Activated naive CD8-positive, alpha-beta T cell (primary cell): ENCODE measurements at regions not wholly inside any gene's neighbourhood (a gene's known extent, or its start where the extent isn't known, plus 50 kb on each side); places are given as distances from the start of the nearest gene placed in this dataset.
"Not testable (repeated sequence)": the region's sequence is repeated elsewhere in the genome, so short reads cannot be mapped to it uniquely, and the experiment has no call there.

Experiments used
- H3K27ac Mint-ChIP-seq: one replicate; pipeline ENCODE4 v1.8.0; 2021; ENCODE audit warnings: mixed read lengths
- H3K27me3 Mint-ChIP-seq: one replicate; pipeline ENCODE4 v1.8.0; 2021; ENCODE audit warnings: mixed read lengths
- H3K36me3 Mint-ChIP-seq: one replicate; pipeline ENCODE4 v1.8.0; 2021; ENCODE audit warnings: mixed read lengths
- H3K4me1 Mint-ChIP-seq: one replicate; pipeline ENCODE4 v1.8.0; 2021; ENCODE audit warnings: low read depth, mixed read lengths
- H3K4me3 Mint-ChIP-seq: one replicate; pipeline ENCODE4 v1.8.0; 2021; ENCODE audit warnings: mild to moderate bottlenecking, mixed read lengths
- H3K9me3 Mint-ChIP-seq: one replicate; pipeline ENCODE4 v1.8.0; 2021; ENCODE audit warnings: low read depth, mixed read lengths

DNA sequence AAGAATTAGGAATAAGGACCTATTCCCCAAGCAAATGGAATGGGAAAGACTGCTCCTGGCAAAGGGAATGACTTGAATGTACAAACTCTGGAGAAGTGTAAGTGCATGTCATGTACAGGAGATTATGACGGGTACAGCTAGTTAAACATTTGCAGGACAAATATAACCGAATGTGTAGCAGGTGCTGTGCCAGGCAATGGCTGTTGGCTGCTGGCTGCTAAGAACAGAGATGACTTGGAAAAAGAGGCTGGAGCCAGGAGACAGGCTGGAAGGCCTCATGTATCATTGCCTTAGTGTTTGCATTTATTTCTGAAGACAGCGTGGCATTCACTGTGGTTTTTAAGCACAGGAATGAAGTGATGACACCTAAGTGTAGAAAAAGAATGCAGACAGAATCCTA lies 136.8 kb downstream of the TTC8 start:
- Mint-ChIP-seq H3K27ac (no peak overlapping the region), H3K27me3 (peaks cover 15% of the 10 kb centered on the region), H3K9me3 (no peaks in the 10 kb centered on the region), H3K4me1 (no peaks in the 10 kb centered on the region), H3K4me3 (no peak overlapping the region), H3K36me3 (no peaks in the 10 kb centered on the region)

DNA sequence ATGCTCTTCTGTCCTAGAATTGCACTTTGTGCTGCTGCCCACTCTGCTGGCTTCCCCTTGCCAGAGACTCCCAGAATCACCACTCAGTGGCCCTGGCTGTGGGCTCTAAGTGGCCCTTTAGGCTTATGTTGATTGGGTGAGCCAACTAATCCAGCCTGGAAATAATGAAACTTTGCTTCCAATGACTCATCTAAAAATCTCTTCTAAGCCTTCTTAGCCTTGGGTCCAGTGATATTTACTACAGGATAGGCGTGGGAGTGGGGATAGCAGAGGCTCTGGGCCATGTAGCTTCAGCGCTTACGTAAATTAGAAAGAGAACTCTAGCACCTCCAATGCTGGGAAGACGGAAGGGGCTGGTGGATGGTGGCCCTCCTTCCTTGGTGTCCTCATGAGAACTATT lies 137.9 kb downstream of the TTC8 start:
- peaks cover 13% of the 10 kb centered on the region for H3K27me3 Mint-ChIP-seq
- no peak overlapping the region for H3K27ac Mint-ChIP-seq
- H3K36me3 Mint-ChIP-seq, result no peaks in the 10 kb centered on the region
- H3K4me1 Mint-ChIP-seq, result no peaks in the 10 kb centered on the region
- H3K9me3 Mint-ChIP-seq, result no peaks in the 10 kb centered on the region
- H3K4me3 Mint-ChIP-seq, result no peak overlapping the region

GRCh38 chr14:88967299-88967698 lies 142.8 kb downstream of the TTC8 start:
- Mint-ChIP-seq H3K27ac (no peak overlapping the region), H3K36me3 (no peaks in the 10 kb centered on the region), H3K27me3 (peaks cover 9% of the 10 kb centered on the region), H3K9me3 (no peaks in the 10 kb centered on the region), H3K4me3 (no peak overlapping the region), H3K4me1 (no peaks in the 10 kb centered on the region)

- H3K36me3 Mint-ChIP-seq, result peaks cover 2% of the 10 kb centered on the region
- H3K27me3 Mint-ChIP-seq, result peaks cover 30% of the 10 kb centered on the region
Measured at GRCh38 chr14:88975043-88975830, 150.8 kb downstream of the TTC8 start.

GRCh38 chr14:88975926-88976325 lies 151.5 kb downstream of the TTC8 start:
- Mint-ChIP-seq H3K9me3 (peaks cover 12% of the 10 kb centered on the region), H3K4me1 (no peaks in the 10 kb centered on the region), H3K27me3 (peaks cover 32% of the 10 kb centered on the region), H3K36me3 (peaks cover 2% of the 10 kb centered on the region), H3K4me3 (no peak overlapping the region), H3K27ac (no peak overlapping the region)

More at GRCh38 chr14:88975043-88975830, 150.8 kb downstream of the TTC8 start:
- H3K27ac Mint-ChIP-seq, result no peak overlapping the region
- H3K9me3 Mint-ChIP-seq, result peaks cover 11% of the 10 kb centered on the region
- H3K4me1 Mint-ChIP-seq, result no peaks in the 10 kb centered on the region
- no peak overlapping the region for H3K4me3 Mint-ChIP-seq

- H3K9me3 Mint-ChIP-seq, result peaks cover 12% of the 10 kb centered on the region
- H3K27me3 Mint-ChIP-seq, result peaks cover 37% of the 10 kb centered on the region
- not testable (repeated sequence) for H3K4me3 Mint-ChIP-seq, H3K4me1 Mint-ChIP-seq, H3K27ac Mint-ChIP-seq, H3K36me3 Mint-ChIP-seq
Measured at GRCh38 chr14:88980907-88981306, 156.5 kb downstream of the TTC8 start.

- peaks cover 31% of the 10 kb centered on the region for H3K27me3 Mint-ChIP-seq
- peaks cover 12% of the 10 kb centered on the region for H3K9me3 Mint-ChIP-seq
- H3K4me3 Mint-ChIP-seq, result no peak overlapping the region
- H3K4me1 Mint-ChIP-seq, result no peaks in the 10 kb centered on the region
- no peak overlapping the region for H3K27ac Mint-ChIP-seq
- H3K36me3 Mint-ChIP-seq, result peaks cover 2% of the 10 kb centered on the region
Measured at GRCh38 chr14:88981948-88982347, 157.5 kb downstream of the TTC8 start.

DNA sequence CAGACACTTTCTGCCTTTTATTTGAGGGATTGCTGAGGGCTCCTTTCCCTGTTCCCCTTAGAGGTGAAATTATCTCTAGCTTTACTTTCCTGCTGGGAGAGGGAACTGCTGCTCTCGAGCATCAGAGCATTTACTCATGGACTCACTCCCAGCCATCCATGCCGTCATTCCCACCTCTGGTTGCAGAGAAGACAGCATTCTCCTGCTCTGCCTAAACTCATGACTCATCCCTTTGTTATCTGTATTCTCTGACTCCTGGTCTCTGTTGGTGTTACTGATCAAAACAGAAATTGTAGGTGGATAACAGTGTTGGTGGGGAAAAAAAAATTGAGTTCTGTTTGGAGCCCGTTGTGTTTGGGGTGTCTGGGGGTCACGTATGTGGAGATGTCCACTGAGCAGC lies 159.3 kb downstream of the TTC8 start:
- Mint-ChIP-seq H3K27ac (no peak overlapping the region), H3K4me3 (no peak overlapping the region), H3K27me3 (peaks cover 20% of the 10 kb centered on the region), H3K9me3 (peaks cover 4% of the 10 kb centered on the region), H3K4me1 (no peaks in the 10 kb centered on the region), H3K36me3 (peaks cover 4% of the 10 kb centered on the region)

DNA sequence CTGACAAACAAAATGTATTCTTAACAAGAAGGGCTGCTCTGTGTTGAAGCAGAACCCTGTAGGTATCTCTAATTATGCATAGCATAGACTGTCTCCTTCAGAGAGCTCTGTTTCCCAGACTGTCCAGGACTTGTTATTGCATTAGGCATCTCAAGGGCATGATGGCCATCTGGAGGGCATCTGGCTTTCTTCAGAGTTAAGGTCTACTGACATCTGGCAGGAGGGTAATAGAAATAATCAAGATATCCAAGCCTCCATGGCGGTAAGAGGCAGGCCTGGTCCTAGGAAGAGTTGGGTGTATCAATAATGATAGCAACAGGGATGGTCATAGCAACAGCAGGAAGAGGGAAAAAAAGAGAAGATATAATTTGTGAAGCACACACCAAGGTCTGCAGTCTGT lies 161.2 kb downstream of the TTC8 start:
- Mint-ChIP-seq H3K36me3 (peaks cover 4% of the 10 kb centered on the region), H3K9me3 (no peaks in the 10 kb centered on the region)

GRCh38 chr14:88986146-88986841 lies 161.8 kb downstream of the TTC8 start:
- Mint-ChIP-seq H3K4me1 (no peaks in the 10 kb centered on the region), H3K27ac (no peak overlapping the region), H3K4me3 (no peak overlapping the region)

More for the DNA sequence above, 161.2 kb downstream of the TTC8 start:
- Mint-ChIP-seq H3K27me3 (peaks cover 7% of the 10 kb centered on the region), H3K4me1 (no peaks in the 10 kb centered on the region), H3K4me3 (no peak overlapping the region), H3K27ac (no peak overlapping the region)

GRCh38 chr14:88986908-88987307 lies 162.5 kb downstream of the TTC8 start:
- H3K9me3 Mint-ChIP-seq, H3K4me1 Mint-ChIP-seq, H3K36me3 Mint-ChIP-seq, H3K27ac Mint-ChIP-seq, H3K27me3 Mint-ChIP-seq, H3K4me3 Mint-ChIP-seq: not testable (repeated sequence)

More at GRCh38 chr14:88986146-88986841, 161.8 kb downstream of the TTC8 start:
- peaks cover 4% of the 10 kb centered on the region for H3K36me3 Mint-ChIP-seq
- no peaks in the 10 kb centered on the region for H3K9me3 Mint-ChIP-seq
- H3K27me3 Mint-ChIP-seq, result peaks cover 3% of the 10 kb centered on the region

GRCh38 chr14:88987516-88987915 lies 163.1 kb downstream of the TTC8 start:
- Mint-ChIP-seq H3K36me3 (peaks cover 4% of the 10 kb centered on the region), H3K9me3 (no peaks in the 10 kb centered on the region), H3K27ac (no peak overlapping the region), H3K4me3 (no peak overlapping the region), H3K4me1 (no peaks in the 10 kb centered on the region), H3K27me3 (peaks cover 9% of the 10 kb centered on the region)

DNA sequence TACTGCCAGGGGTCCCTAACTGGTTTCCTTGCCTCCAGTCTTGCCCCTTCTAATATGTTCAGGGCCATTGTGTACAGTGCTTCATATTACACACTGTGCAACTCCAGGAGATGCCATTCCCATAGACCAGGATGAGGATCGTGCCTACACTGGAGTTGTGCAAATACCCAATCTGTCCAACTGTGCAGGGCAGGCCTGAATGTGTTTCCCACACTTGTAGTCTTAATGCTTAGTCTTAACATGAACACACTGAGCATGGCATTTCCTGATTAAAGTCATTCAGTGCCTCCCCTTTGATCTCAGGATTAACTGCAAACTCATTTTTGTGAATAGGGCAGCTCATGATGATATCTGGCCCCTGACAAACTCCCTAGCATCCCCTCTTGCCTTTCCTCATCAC lies 165.5 kb downstream of the TTC8 start:
- Mint-ChIP-seq H3K27me3 (peaks cover 17% of the 10 kb centered on the region), H3K4me1 (no peaks in the 10 kb centered on the region), H3K9me3 (no peaks in the 10 kb centered on the region), H3K27ac (no peak overlapping the region), H3K4me3 (no peak overlapping the region), H3K36me3 (peaks cover 6% of the 10 kb centered on the region)

GRCh38 chr14:88990856-88991255 lies 166.4 kb downstream of the TTC8 start:
- no peaks in the 10 kb centered on the region for H3K4me1 Mint-ChIP-seq

DNA sequence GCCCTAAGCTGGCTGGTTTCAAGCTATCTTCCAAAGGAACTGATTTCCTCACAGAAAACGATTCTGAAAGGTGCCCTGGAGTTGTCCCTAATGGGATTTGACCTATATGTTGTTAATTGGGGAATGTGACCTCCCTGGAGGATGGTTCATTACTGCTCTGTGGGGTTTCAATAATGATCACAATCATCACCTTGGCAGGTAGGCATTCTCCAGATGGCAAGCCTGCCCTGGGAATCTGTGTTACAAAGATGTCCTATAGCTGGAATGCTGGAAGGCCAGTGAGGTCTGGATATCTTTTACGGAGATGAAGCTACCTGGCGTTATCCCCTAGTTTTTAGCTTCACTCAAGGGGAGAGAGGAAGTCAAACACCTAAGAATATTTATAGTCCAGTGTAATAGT lies 167.6 kb downstream of the TTC8 start:
- Mint-ChIP-seq H3K27me3 (peaks cover 23% of the 10 kb centered on the region), H3K9me3 (no peaks in the 10 kb centered on the region), H3K4me3 (no peak overlapping the region), H3K36me3 (peaks cover 6% of the 10 kb centered on the region), H3K4me1 (no peaks in the 10 kb centered on the region), H3K27ac (no peak overlapping the region)

More at GRCh38 chr14:88990856-88991255, 166.4 kb downstream of the TTC8 start:
- Mint-ChIP-seq H3K4me3 (no peak overlapping the region), H3K27me3 (peaks cover 20% of the 10 kb centered on the region), H3K36me3 (peaks cover 6% of the 10 kb centered on the region), H3K27ac (no peak overlapping the region), H3K9me3 (no peaks in the 10 kb centered on the region)
